Colonic mucosa (tissue), 4 donors: ENCODE measurements at regions not wholly inside any gene's neighbourhood (a gene's known extent, or its start where the extent isn't known, plus 50 kb on each side); places are given as distances from the start of the nearest gene placed in this dataset.

Source experiments
- DNase-seq: peaks from one replicate; pipeline ENCODE4 v3.0.0-alpha.2; 2020
- H3K27ac ChIP-seq: fragments of 200-600 bp; one replicate; pipeline ENCODE4 v1.8.0; 2021
- H3K27me3 ChIP-seq: fragments of 200-600 bp; one replicate; pipeline ENCODE4 v1.8.0; 2021
- H3K36me3 ChIP-seq: fragments of 200-600 bp; one replicate; pipeline ENCODE4 v1.8.0; 2021
- H3K4me1 ChIP-seq: fragments of 200-600 bp; one replicate; pipeline ENCODE4 v1.8.0; 2021; ENCODE audit warnings: mild to moderate bottlenecking
- H3K4me3 ChIP-seq: fragments of 200-600 bp; one replicate; pipeline ENCODE4 v1.8.0; 2021
- H3K9ac ChIP-seq, 2 donors: one replicate each; pipeline ENCODE4 v1.7.0; 2013; ENCODE audit warnings: control low read depth in 2 of 2, low read depth in 2 of 2, low read length in 2 of 2
- H3K9me3 ChIP-seq: fragments of 200-600 bp; one replicate; pipeline ENCODE4 v1.8.0; 2021
- CTCF ChIP-seq: fragments of 200-600 bp; IDR thresholded peaks from one replicate; pipeline ENCODE4 v1.8.0; 2022; ENCODE audit warnings: antibody characterized with exemption, mild to moderate bottlenecking
- intact Hi-C: fragments of 100-400 bp; cut with DNase I; formaldehyde crosslinking; loops from one replicate; pipeline ENCODE4 v1.14.1; 2022
- donor health status: healthy.
- donor health status: DM: no; HTN: no; CAD: no.
- donor health status: DM: no; HTN: no; CAD: no.

- H3K36me3 ChIP-seq: no peaks in the 10 kb centered on the region
- no peaks in the 10 kb centered on the region for H3K9me3 ChIP-seq
- H3K9ac ChIP-seq: no peak overlapping the region
- no peak for DNase-seq
- no peak overlapping the region for H3K4me3 ChIP-seq
- H3K4me1 ChIP-seq: no peaks in the 10 kb centered on the region
- TF ChIP-seq CTCF: no peak
- H3K27ac ChIP-seq: no peak overlapping the region
- intact Hi-C loops: no loop called here
- no peaks in the 10 kb centered on the region for H3K27me3 ChIP-seq
Observed at GRCh38 chr3:30161375-30161774, 445.0 kb upstream of the TGFBR2 start.

GRCh38 chr3:30162579-30162978, 443.8 kb upstream of the TGFBR2 start:
- Histone ChIP-seq H3K27ac (no peak overlapping the region), H3K36me3 (no peaks in the 10 kb centered on the region), H3K9me3 (no peaks in the 10 kb centered on the region), H3K4me3 (no peak overlapping the region), H3K27me3 (no peaks in the 10 kb centered on the region), H3K4me1 (no peaks in the 10 kb centered on the region), H3K9ac (no peak overlapping the region)
- DNase-seq: no peak
- TF ChIP-seq CTCF: no peak
- intact Hi-C loops: no loop called here

GRCh38 chr3:30166535-30166934, 439.9 kb upstream of the TGFBR2 start:
- H3K9me3 ChIP-seq: no peaks in the 10 kb centered on the region
- intact Hi-C loops: no loop called here
- H3K9ac ChIP-seq: no peak overlapping the region

GRCh38 chr3:30167541-30168011, 438.8 kb upstream of the TGFBR2 start:
- no peak overlapping the region for H3K27ac ChIP-seq
- H3K9me3 ChIP-seq: no peaks in the 10 kb centered on the region
- H3K36me3 ChIP-seq: no peaks in the 10 kb centered on the region
- TF ChIP-seq CTCF: no peak
- DNase-seq: no peak
- H3K9ac ChIP-seq: no peak overlapping the region
- intact Hi-C loops: no loop called here
- no peak overlapping the region for H3K4me3 ChIP-seq
- no peaks in the 10 kb centered on the region for H3K4me1 ChIP-seq
- no peaks in the 10 kb centered on the region for H3K27me3 ChIP-seq

More at GRCh38 chr3:30166535-30166934, 439.9 kb upstream of the TGFBR2 start:
- H3K27ac ChIP-seq: no peak overlapping the region
- no peaks in the 10 kb centered on the region for H3K4me1 ChIP-seq
- H3K36me3 ChIP-seq: no peaks in the 10 kb centered on the region
- no peak for DNase-seq
- no peak overlapping the region for H3K4me3 ChIP-seq
- no peak for TF ChIP-seq CTCF
- no peaks in the 10 kb centered on the region for H3K27me3 ChIP-seq

GRCh38 chr3:30169487-30169886, 436.9 kb upstream of the TGFBR2 start:
- Histone ChIP-seq H3K9me3 (no peaks in the 10 kb centered on the region), H3K4me3 (no peak overlapping the region), H3K36me3 (no peaks in the 10 kb centered on the region), H3K4me1 (no peaks in the 10 kb centered on the region), H3K9ac (no peak overlapping the region), H3K27ac (no peak overlapping the region), H3K27me3 (no peaks in the 10 kb centered on the region)
- no peak for TF ChIP-seq CTCF
- intact Hi-C loops: no loop called here
- DNase-seq: no peak
